Ishikawa (cell line): ENCODE measurements at regions not wholly inside any gene's neighbourhood (a gene's known extent, or its start where the extent isn't known, plus 50 kb on each side); places are given as distances from the start of the nearest gene placed in this dataset.

Source experiments
- CEBPB ChIP-seq: IDR thresholded peaks from 2 replicates; pipeline ENCODE4 v1.6.1; 2012
- CREB1 ChIP-seq: IDR thresholded peaks from 2 replicates; pipeline ENCODE4 v1.6.1; 2012; ENCODE audit warnings: low read depth
- EGR1 ChIP-seq: IDR thresholded peaks from 2 replicates; pipeline ENCODE4 v1.6.1; 2012
- EP300 ChIP-seq: IDR thresholded peaks from 2 replicates; pipeline ENCODE4 v1.6.1; 2012; ENCODE audit warnings: borderline replicate concordance
- FOXM1 ChIP-seq: IDR thresholded peaks from 2 replicates; pipeline ENCODE4 v1.6.1; 2012; ENCODE audit warnings: low read depth, borderline replicate concordance
- NFIC ChIP-seq: IDR thresholded peaks from 2 replicates; pipeline ENCODE4 v1.6.1; 2012
- RAD21 ChIP-seq: IDR thresholded peaks from 2 replicates; pipeline ENCODE4 v1.6.1; 2012; ENCODE audit warnings: low read depth
- TAF1 ChIP-seq: IDR thresholded peaks from 2 replicates; pipeline ENCODE4 v1.6.1; 2012; ENCODE audit warnings: low read depth, mild to moderate bottlenecking
- TCF12 ChIP-seq: IDR thresholded peaks from 2 replicates; pipeline ENCODE4 v1.6.1; 2012; ENCODE audit warnings: low read depth
- TEAD4 ChIP-seq: IDR thresholded peaks from 2 replicates; pipeline ENCODE4 v1.6.1; 2012
- YY1 ChIP-seq: IDR thresholded peaks from 2 replicates; pipeline ENCODE4 v1.6.1; 2012; ENCODE audit warnings: low read depth
- ZBTB7A ChIP-seq: IDR thresholded peaks from 2 replicates; pipeline ENCODE4 v1.6.1; 2012; ENCODE audit warnings: low read depth
- TF ChIP-seq, protein P1 (sequence below): IDR thresholded peaks from 2 replicates; pipeline ENCODE4 v1.6.1; 2012
- TF ChIP-seq, protein P2 (sequence below): IDR thresholded peaks from 2 replicates; pipeline ENCODE4 v1.6.1; 2012; ENCODE audit warnings: low read depth, mild to moderate bottlenecking
- TF ChIP-seq, protein P3 (sequence below): IDR thresholded peaks from 2 replicates; pipeline ENCODE4 v1.6.1; 2012

DNA sequence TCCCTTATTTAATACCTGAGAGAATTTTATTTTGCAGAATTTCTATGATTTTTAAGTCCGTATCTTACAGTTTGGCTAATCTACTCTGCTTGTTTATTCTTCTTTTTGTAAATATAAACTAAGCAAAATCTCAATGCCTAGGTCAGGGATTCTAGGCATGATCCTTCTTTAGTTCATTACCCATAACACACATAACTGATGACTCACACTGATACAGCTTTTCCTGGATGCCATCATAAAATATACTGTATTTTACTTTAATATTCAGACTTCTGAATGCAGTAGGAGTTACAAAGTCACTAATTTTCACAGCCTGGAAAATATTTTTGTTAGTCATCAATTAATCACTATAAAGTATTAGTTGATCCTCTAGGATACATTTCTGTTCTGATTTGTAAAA, 898.2 kb upstream of the RAG2 start:
- TF ChIP-seq TAF1 (no peak), ZBTB7A (no peak), NFIC (no peak), TCF12 (no peak)

DNA sequence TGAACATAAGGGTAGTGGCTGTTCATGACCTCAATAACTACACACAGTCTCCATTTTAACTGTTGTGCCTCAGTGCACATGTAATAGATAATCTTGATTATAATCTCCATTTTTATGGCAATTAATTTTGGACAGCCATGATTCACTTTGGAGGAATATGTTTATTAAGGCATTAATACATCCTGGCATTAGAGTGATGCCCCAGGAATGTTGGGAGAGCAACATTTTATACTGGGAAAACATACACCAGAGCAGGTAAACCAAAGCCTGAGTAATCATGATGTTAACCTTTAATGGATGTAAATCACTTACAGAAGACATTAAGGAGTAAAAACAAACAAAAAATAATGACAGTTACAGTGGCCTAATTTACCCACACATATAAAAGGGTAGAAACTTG, 886.3 kb upstream of the RAG2 start:
- TF ChIP-seq, protein P1, sequence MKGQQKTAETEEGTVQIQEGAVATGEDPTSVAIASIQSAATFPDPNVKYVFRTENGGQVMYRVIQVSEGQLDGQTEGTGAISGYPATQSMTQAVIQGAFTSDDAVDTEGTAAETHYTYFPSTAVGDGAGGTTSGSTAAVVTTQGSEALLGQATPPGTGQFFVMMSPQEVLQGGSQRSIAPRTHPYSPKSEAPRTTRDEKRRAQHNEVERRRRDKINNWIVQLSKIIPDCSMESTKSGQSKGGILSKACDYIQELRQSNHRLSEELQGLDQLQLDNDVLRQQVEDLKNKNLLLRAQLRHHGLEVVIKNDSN, result no peak
- no peak for TF ChIP-seq EGR1
- TF ChIP-seq, protein P2, sequence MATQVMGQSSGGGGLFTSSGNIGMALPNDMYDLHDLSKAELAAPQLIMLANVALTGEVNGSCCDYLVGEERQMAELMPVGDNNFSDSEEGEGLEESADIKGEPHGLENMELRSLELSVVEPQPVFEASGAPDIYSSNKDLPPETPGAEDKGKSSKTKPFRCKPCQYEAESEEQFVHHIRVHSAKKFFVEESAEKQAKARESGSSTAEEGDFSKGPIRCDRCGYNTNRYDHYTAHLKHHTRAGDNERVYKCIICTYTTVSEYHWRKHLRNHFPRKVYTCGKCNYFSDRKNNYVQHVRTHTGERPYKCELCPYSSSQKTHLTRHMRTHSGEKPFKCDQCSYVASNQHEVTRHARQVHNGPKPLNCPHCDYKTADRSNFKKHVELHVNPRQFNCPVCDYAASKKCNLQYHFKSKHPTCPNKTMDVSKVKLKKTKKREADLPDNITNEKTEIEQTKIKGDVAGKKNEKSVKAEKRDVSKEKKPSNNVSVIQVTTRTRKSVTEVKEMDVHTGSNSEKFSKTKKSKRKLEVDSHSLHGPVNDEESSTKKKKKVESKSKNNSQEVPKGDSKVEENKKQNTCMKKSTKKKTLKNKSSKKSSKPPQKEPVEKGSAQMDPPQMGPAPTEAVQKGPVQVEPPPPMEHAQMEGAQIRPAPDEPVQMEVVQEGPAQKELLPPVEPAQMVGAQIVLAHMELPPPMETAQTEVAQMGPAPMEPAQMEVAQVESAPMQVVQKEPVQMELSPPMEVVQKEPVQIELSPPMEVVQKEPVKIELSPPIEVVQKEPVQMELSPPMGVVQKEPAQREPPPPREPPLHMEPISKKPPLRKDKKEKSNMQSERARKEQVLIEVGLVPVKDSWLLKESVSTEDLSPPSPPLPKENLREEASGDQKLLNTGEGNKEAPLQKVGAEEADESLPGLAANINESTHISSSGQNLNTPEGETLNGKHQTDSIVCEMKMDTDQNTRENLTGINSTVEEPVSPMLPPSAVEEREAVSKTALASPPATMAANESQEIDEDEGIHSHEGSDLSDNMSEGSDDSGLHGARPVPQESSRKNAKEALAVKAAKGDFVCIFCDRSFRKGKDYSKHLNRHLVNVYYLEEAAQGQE, result no peak
- TF ChIP-seq CEBPB, result no peak
- TF ChIP-seq TCF12, result no peak
- TF ChIP-seq TEAD4, result no peak
- no peak for TF ChIP-seq ZBTB7A
- no peak for TF ChIP-seq RAD21
- TF ChIP-seq TAF1, result no peak
- no peak for TF ChIP-seq EP300
- no peak for TF ChIP-seq YY1

DNA sequence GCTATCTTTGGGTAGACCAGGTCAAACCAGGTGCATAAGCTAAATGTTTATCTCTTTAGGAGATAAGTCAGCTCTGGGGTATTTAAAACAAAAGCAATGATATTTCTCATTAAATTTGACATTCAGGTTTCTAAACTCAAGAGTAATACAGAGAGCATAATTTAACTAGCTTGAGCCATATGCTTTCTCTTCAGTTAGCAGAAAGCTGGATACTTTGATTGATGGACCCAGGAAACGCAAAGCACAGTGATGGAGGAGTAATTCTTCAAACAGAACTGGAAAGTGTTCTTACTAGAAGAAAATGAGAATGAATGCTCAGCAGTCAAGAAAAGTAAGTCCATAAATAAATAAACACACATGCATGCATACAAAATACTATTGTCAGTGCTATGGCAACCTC, 885.7 kb upstream of the RAG2 start:
- TF ChIP-seq, protein P1, result no peak
- TF ChIP-seq RAD21 (no peak), FOXM1 (no peak), YY1 (no peak), CREB1 (no peak), ZBTB7A (no peak), CEBPB (no peak), TAF1 (no peak), EGR1 (no peak), NFIC (no peak), TEAD4 (no peak), EP300 (no peak), TCF12 (no peak)
- TF ChIP-seq, protein P3, sequence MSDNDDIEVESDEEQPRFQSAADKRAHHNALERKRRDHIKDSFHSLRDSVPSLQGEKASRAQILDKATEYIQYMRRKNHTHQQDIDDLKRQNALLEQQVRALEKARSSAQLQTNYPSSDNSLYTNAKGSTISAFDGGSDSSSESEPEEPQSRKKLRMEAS, result no peak
- TF ChIP-seq, protein P2, result no peak

DNA sequence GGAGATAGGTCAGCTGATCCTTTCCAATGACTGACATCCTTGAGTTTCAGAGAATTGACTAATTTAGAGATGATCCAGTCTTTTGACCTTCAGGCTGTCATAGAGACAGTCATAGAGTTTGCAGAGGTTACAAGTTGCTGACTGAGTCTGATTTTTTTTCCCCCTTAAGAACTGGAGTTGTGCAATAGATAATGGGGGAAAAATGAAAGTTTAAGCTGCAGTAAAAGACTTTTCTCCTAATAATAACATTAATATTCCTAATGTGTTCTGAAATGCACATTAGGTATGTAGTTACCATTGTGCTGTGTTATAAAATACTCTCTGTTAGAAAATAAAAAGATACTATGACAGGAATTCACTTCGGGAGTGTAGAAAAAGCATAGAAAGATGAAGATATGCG, 876.9 kb upstream of the RAG2 start:
- TF ChIP-seq TAF1, result no peak
- no peak for TF ChIP-seq CEBPB
- TF ChIP-seq ZBTB7A, result no peak
- no peak for TF ChIP-seq NFIC
- no peak for TF ChIP-seq CREB1
- TF ChIP-seq, protein P2, result no peak
- no peak for TF ChIP-seq YY1
- TF ChIP-seq EP300, result no peak
- TF ChIP-seq, protein P1, result no peak
- no peak for TF ChIP-seq EGR1
- no peak for TF ChIP-seq TCF12
- TF ChIP-seq, protein P3, result no peak

DNA sequence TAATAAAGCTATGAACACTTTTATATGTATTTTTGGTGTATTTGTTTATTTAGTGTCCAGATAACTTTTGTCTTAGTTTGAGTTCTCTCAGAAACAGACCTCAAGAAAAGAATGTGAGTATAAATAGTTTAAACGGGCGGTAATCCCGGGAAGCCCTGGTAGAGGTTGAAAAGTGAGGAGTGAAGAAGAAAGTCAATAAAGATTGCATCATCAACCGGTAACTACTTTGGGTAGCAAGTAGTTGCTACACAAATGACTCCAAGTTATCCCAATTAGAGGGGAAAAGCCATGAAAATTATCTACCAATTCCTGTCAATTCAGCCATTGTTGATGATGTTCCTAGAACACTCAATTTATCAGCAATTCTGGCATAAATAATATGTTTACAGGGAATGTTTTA, 870.3 kb upstream of the RAG2 start:
- TF ChIP-seq TEAD4 (no peak), TAF1 (no peak), TCF12 (no peak), CEBPB (no peak), RAD21 (no peak), EP300 (no peak), ZBTB7A (no peak), EGR1 (no peak), NFIC (no peak), FOXM1 (no peak), YY1 (no peak), CREB1 (no peak)
- TF ChIP-seq, protein P1, result no peak
- TF ChIP-seq, protein P3, result no peak
- TF ChIP-seq, protein P2, result no peak
